Limb (tissue), 2 donors: ENCODE measurements at regions not wholly inside any gene's neighbourhood (a gene's known extent, or its start where the extent isn't known, plus 50 kb on each side); places are given as distances from the start of the nearest gene placed in this dataset.

Source experiments
- DNase-seq, 2 donors: peaks; one replicate each; pipeline ENCODE4 v3.0.0-alpha.2; 2016; ENCODE audit errors: extremely low spot score in 2 of 2

DNA sequence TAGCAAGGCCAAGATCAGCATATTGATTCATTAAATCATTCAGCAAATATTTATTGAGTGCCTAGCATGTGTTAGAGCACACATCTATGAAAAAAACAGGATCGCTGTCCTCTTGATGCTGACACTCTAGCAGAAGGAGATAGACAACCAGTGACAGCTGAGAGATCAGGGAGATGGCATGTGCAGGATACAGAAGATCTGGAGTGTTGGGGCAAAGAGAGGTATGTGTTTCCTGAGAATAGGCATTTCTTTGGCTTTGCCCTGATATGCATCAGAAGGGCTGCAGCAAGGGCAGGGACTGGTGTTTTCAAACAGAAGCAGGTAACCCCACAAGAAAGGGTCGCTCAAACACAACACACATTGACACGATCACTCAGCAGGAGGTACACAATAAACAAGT lies 423.4 kb downstream of the FOXO1 start:
- DNase-seq = no peak

GRCh38 chr13:40243982-40244381 lies 422.5 kb downstream of the FOXO1 start:
- DNase-seq = no peak

DNA sequence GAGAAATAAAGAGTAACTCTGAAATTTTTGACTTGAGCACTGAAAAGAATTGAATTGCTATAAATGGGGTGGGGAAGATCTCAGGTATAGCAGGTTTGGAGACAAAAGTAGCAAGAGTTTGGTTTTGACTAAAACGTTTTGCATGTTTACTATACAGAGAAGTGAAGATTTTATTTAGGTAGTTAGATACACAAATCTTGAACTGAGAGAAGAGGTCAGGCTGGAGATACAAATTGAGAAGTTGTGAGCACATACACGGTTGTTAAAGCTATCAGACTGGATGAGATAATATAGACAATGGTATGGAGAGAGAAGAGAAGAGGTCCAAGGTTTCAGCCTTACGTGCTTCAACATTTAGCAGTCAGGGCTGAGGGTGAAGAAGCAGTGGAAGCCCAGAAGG lies 420.9 kb downstream of the FOXO1 start:
- DNase-seq = no peak

GRCh38 chr13:40247845-40248244 lies 418.6 kb downstream of the FOXO1 start:
- DNase-seq = no peak

GRCh38 chr13:40251343-40252032 lies 415.0 kb downstream of the FOXO1 start:
- no peak for DNase-seq

- DNase-seq = no peak
Measured at GRCh38 chr13:40252241-40252640, 414.2 kb downstream of the FOXO1 start.

DNA sequence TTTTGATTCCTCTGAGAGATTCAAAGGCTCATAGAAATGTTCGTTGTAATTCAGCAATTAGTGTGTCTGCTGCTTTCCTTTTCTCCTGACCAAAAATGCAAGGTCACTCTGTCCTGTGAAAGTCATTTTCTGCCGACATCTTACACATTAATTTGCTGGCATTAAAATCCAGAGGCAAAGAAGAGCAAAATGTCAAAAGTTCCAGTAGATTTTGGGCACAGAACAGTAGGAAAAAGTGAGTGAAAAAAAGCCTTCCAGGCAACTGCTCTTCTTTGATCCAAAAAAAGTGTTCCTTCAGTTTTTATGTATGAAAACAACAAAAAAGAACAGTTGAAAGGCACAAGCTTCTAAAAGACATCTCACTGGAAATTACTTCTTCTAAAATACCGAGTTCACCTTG lies 413.8 kb downstream of the FOXO1 start:
- DNase-seq = no peak

- no peak for DNase-seq
Measured at GRCh38 chr13:40254394-40254793, 412.0 kb downstream of the FOXO1 start.

- no peak for DNase-seq
Measured at GRCh38 chr13:40255551-40255950, 410.9 kb downstream of the FOXO1 start.

GRCh38 chr13:40259899-40260298 lies 406.5 kb downstream of the FOXO1 start:
- no peak for DNase-seq

GRCh38 chr13:40261336-40261735 lies 405.1 kb downstream of the FOXO1 start:
- no peak for DNase-seq

DNA sequence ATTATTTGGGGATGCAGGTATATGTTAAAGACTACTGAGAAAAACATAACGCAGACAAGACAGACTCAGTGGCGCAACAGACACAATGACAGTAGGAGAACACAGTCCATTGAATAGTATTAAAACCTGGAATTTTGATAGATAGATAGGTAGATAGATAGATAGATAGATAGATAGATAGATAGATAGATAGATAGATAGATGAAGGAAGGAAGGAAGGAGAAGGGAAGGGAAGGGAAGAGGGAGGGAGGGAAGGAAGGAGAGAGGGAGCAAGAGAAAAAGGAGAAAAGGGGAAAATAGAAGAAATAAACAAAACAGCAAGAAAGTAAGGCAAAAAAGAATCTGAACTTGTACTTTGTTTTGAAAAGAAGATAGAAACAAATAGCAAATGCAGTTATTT lies 404.5 kb downstream of the FOXO1 start:
- DNase-seq = no peak

DNA sequence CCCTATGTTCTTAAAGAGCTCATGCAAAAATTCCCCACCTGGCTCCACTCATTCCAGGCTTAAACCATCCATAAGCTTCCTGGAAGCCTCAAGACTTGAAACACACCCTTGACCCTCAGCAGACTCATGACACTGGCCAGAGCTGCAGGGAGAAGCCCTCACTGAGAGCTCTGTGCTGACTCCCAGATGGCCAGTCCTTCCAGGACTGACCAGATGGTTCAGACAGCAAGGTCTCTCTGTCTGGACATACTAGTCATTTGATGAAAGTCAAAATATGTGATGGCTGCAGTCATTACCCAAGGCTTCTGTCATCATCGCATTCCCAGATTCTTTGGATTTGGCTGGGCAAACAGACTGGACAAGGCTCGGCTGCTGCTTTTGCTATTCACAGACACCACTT lies 397.4 kb downstream of the FOXO1 start:
- no peak for DNase-seq

DNA sequence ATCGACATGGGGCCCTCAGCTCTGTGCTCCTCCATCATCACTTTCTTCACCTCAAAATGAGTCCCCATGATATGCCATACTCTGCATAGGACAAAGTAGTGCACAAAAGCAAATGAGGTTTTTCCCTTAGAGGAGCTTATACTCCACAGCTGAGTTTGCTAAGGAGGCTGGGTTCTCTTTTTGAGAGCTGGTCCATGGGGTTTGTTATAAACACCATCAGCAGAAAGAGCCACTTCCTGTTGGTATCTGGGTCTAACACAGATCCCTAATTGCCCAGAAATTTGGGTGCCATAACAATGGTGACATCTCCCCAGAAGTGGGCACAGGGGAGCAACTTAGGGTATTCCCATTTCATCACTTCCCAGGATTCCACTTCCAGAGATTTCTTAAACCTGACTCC lies 395.7 kb downstream of the FOXO1 start:
- no peak for DNase-seq

- DNase-seq = no peak
Measured at GRCh38 chr13:40271271-40271885, 395.1 kb downstream of the FOXO1 start.

GRCh38 chr13:40271931-40272775 lies 394.3 kb downstream of the FOXO1 start:
- peak in 1 of 2 donors; percentile 55 for DNase-seq

DNA sequence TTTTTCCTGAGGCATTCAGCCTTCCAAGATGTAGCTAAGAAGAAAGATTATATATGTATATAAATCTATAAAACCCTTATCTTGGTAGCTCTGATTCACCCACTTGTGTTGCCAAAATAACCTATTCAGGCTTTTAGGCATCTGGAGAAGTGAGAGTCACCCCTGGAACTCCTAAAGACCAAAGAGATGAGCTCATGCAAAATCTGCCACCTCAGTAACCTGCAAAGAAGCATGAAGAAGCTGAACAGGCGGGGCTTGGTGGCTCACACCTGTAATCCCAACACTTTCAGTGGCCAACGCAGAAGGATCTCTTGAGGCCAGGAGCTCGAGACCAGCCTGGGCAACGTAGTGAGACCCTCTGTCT lies 393.7 kb downstream of the FOXO1 start:
- DNase-seq = no peak

DNA sequence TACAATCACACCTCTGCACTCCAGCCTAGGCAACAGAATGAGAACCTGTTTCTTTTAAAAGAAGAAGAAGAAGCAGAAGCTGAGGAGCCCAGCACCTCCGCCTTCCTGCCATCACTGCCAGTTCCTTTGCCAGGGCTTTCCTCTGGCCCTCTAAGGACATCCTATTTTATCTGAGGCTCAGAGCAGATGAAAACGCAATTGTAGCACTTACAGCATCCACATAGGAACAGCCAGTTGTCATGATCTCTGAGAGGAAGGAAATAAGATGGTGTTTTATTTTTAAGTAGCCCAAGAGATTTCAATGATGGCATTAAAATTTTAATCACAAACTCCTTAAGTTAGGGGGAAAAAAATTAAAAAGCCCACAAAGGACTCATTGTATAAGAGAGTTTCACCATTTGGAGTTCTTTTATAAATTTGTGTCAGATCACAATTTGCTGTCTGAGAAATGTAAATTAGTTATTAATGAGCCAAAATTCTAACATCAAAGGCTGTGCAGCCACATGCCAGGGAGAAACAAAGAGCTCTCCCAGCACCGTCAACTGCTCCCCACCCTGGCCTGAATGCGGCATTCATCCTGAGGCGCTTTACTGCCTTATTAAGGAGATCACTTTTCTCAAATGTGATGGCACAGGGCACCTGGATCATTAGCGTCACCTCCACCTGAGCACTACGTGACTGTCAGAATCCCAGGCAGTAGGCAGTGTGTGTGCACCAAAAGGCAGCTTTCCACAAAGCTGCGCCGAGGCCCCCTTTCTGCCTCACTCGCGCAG lies 393.0 kb downstream of the FOXO1 start:
- no peak for DNase-seq

DNA sequence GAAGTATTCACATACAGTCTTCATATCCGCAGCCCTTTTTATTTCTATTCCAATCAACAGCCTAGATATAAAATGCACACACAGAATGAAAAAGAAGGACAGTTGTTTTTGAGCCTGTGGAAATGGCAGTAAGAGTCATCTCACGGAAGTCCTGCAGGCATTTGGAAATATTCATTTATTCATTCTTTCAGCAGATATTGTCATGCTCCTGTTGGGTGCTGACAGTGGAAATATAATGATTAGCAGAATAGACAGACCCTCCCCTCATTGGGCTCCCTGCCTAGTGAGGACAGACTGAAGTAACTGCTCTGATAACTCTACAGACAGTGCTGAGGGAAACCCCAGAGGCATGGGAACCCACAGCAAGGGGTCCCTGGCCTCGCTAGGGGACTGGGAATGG lies 392.3 kb downstream of the FOXO1 start:
- DNase-seq = no peak

DNA sequence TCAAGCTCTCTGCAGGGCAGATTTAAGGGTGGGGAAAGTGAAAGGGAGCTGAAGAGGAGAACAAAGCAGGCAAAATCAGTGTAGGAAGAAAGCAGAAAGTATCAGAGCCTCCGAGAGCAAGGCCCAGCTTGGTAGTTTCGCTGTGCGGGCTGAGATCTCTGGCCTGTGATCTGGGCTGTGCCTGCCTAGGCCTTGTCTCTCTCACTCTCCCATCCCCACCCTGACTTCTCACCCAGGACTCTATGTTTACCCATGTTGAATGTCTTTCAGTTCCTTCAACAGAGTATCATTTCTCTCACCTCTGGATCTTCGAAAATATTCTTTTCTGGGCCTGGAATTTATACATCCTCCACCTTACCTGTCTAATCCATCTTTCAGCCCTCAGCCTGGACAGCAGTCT lies 391.3 kb downstream of the FOXO1 start:
- no peak for DNase-seq

- no peak for DNase-seq
Measured at GRCh38 chr13:40275636-40276035, 390.8 kb downstream of the FOXO1 start.

- no peak for DNase-seq
Measured at GRCh38 chr13:40283666-40284065, 382.8 kb downstream of the FOXO1 start.
